T-helper 2 cell treated with Interferon-gamma antibody and Interleukin-4, amounts not matched to agents 5 μg/mL and 100 μg/mL, for 36 hours (primary cell): ENCODE measurements at regions not wholly inside any gene's neighbourhood (a gene's known extent, or its start where the extent isn't known, plus 50 kb on each side); places are given as distances from the start of the nearest gene placed in this dataset.

Experiments
- DNase-seq: peaks from one replicate; pipeline ENCODE4 v3.0.0; 2021; ENCODE audit warnings: low spot score
- H3K27ac Mint-ChIP-seq: one replicate; pipeline ENCODE4 v1.8.0; 2021; ENCODE audit warnings: mild to moderate bottlenecking, mixed read lengths
- H3K27me3 Mint-ChIP-seq: one replicate; pipeline ENCODE4 v1.8.0; 2021; ENCODE audit warnings: low read depth, mixed read lengths
- H3K36me3 Mint-ChIP-seq: one replicate; pipeline ENCODE4 v1.8.0; 2021; ENCODE audit warnings: low read depth, mixed read lengths
- H3K4me1 Mint-ChIP-seq: one replicate; pipeline ENCODE4 v1.8.0; 2021; ENCODE audit warnings: low read depth, mixed read lengths
- H3K4me3 Mint-ChIP-seq: one replicate; pipeline ENCODE4 v1.8.0; 2022; ENCODE audit warnings: mild to moderate bottlenecking, moderate library complexity, mixed read lengths
- H3K9me3 Mint-ChIP-seq: one replicate; pipeline ENCODE4 v1.8.0; 2021; ENCODE audit warnings: mixed read lengths

DNA sequence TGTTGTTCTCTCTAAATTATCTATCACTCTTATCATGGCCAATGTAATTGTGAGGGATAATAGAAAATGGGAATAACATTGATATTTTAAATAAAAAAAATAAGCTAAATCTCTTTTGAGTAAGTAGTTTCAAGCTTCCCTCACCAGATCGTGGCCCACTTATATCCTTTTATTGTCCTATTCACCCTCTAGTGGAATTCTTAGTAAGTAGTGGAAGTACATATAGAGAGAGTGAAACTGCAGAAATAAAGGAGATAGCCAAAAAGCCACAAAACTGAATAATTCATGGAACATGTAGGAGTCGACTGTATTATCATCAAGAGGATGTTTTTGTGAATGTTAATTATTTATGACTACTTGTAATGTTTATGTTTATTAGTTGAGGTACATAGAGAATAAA, 66.1 kb upstream of the DTNA start:
- no peak for DNase-seq
- Mint-ChIP-seq H3K4me1 (no peaks in the 10 kb centered on the region), H3K4me3 (no peak overlapping the region), H3K9me3 (no peaks in the 10 kb centered on the region), H3K27me3 (no peaks in the 10 kb centered on the region), H3K36me3 (no peaks in the 10 kb centered on the region), H3K27ac (no peak overlapping the region)

- no peaks in the 10 kb centered on the region for H3K36me3 Mint-ChIP-seq
- peaks cover 2% of the 10 kb centered on the region for H3K4me1 Mint-ChIP-seq
- no peak overlapping the region for H3K27ac Mint-ChIP-seq
- no peaks in the 10 kb centered on the region for H3K9me3 Mint-ChIP-seq
- H3K27me3 Mint-ChIP-seq: no peaks in the 10 kb centered on the region
- H3K4me3 Mint-ChIP-seq: no peak overlapping the region
- no peak for DNase-seq
Observed at GRCh38 chr18:34647251-34647650, 62.8 kb upstream of the DTNA start.

DNA sequence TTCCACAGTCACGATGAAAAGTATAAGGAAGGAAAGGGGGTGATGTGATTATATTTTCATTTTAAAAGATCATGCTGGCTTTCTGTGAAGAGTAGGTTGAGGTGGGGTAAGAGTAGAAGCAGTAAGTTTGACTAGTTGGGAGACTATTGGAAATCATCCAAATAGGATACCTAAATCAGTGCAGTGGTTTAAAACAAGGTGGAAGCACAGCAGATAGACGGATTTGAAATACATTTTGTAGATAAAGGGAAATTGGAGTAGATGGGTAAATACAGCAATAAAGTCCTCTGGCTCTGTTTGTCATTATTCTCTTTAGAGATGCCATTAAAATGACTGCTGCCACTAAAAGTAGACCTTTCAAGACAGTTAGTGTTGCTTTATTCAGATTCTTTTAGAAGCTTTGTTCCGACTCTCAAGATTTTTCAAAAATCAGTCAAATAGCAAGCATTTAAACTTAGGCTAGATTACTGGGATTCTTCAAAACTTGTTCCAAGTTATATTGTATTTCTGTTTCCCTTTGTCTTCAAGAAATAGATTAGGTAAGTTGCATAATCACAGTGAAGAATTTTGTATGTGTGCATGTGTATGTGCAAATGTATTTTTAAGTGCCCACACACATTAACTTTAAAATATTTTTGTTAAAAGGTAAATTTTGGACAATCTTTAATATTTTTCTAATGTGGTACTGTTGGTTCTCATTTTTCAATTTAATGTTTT, 61.7 kb upstream of the DTNA start:
- no peak for DNase-seq
- no peaks in the 10 kb centered on the region for H3K9me3 Mint-ChIP-seq
- no peaks in the 10 kb centered on the region for H3K36me3 Mint-ChIP-seq
- H3K27ac Mint-ChIP-seq: no peak overlapping the region
- H3K27me3 Mint-ChIP-seq: no peaks in the 10 kb centered on the region
- peaks cover 2% of the 10 kb centered on the region for H3K4me1 Mint-ChIP-seq
- H3K4me3 Mint-ChIP-seq: no peak overlapping the region

GRCh38 chr18:34649080-34649479, 61.0 kb upstream of the DTNA start:
- no peaks in the 10 kb centered on the region for H3K27me3 Mint-ChIP-seq
- H3K9me3 Mint-ChIP-seq: no peaks in the 10 kb centered on the region
- no peak overlapping the region for H3K27ac Mint-ChIP-seq
- peaks cover 2% of the 10 kb centered on the region for H3K4me1 Mint-ChIP-seq
- DNase-seq: no peak
- no peaks in the 10 kb centered on the region for H3K36me3 Mint-ChIP-seq
- H3K4me3 Mint-ChIP-seq: no peak overlapping the region

- no peaks in the 10 kb centered on the region for H3K9me3 Mint-ChIP-seq
- H3K4me1 Mint-ChIP-seq: peaks cover 2% of the 10 kb centered on the region
- no peak overlapping the region for H3K27ac Mint-ChIP-seq
- H3K36me3 Mint-ChIP-seq: no peaks in the 10 kb centered on the region
- DNase-seq: no peak
- no peaks in the 10 kb centered on the region for H3K27me3 Mint-ChIP-seq
- H3K4me3 Mint-ChIP-seq: no peak overlapping the region
Observed at GRCh38 chr18:34650121-34650545, 60.0 kb upstream of the DTNA start.

GRCh38 chr18:34651586-34652369, 58.3 kb upstream of the DTNA start:
- DNase-seq: no peak
- H3K27me3 Mint-ChIP-seq: no peaks in the 10 kb centered on the region
- no peaks in the 10 kb centered on the region for H3K9me3 Mint-ChIP-seq
- no peak overlapping the region for H3K4me3 Mint-ChIP-seq
- peaks cover 2% of the 10 kb centered on the region for H3K4me1 Mint-ChIP-seq
- peak overlapping the region; percentile 50 for H3K27ac Mint-ChIP-seq
- H3K36me3 Mint-ChIP-seq: no peaks in the 10 kb centered on the region

DNA sequence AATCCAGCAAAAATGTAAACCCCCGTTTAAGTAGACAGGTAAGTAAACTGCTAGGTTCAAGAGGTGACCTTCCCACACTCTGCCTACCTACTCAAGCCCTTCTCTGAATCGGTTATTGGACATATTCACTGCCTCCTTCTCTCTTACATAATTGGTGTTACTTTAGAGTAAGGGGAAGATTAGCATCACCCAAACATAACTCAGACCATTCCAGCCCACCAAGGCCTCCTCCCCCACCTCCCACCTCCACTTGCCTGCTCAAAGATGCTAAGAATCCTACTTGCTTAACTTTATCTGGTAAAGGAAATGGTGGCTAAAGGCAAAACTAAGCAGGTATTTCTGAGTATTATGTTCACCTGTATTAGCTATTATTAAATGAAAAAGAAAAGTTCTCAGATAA, 55.0 kb upstream of the DTNA start:
- H3K36me3 Mint-ChIP-seq: no peaks in the 10 kb centered on the region
- no peak overlapping the region for H3K4me3 Mint-ChIP-seq
- peaks cover 4% of the 10 kb centered on the region for H3K27me3 Mint-ChIP-seq
- no peaks in the 10 kb centered on the region for H3K9me3 Mint-ChIP-seq
- H3K27ac Mint-ChIP-seq: no peak overlapping the region
- H3K4me1 Mint-ChIP-seq: peaks cover 2% of the 10 kb centered on the region
- no peak for DNase-seq

DNA sequence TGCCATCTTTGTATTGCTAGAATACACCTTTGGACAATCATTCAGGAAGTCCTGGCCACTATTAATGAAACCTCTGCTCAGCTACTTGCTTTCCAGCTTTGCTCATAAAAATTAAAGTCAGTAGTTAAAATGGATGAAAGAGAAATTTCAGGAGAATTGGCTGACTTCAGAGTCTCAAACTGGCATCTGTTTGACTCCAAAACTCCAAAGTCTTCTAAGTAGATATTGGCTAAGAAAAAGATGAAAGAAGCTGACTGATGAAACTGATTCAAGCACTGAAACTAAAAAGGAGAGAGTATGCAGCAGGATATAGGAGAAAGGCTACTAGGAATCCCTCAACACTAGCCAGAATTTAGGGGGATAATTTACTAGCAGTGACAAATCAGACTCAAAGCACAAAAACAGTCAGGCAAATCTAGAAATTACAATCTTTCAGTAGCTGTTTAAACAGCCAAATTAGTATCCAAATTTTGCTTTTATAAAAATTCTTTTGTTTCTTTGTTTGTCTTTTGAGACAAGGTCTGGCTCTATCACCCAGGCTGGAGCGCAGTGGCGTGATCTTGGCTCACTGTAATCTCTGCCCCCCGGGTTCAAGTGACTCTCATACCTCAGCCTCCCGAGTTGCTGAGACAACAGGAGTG, 52.1 kb upstream of the DTNA start:
- no peaks in the 10 kb centered on the region for H3K4me1 Mint-ChIP-seq
- H3K9me3 Mint-ChIP-seq: no peaks in the 10 kb centered on the region
- H3K36me3 Mint-ChIP-seq: no peaks in the 10 kb centered on the region
- DNase-seq: no peak
- no peak overlapping the region for H3K27ac Mint-ChIP-seq
- H3K4me3 Mint-ChIP-seq: no peak overlapping the region
- H3K27me3 Mint-ChIP-seq: peaks cover 4% of the 10 kb centered on the region

GRCh38 chr18:34659579-34660517, 50.2 kb upstream of the DTNA start:
- DNase-seq: no peak
- Mint-ChIP-seq H3K27ac (no peak overlapping the region), H3K36me3 (no peaks in the 10 kb centered on the region), H3K9me3 (no peaks in the 10 kb centered on the region), H3K27me3 (peaks cover 4% of the 10 kb centered on the region), H3K4me1 (no peaks in the 10 kb centered on the region), H3K4me3 (no peak overlapping the region)
